Dendritic cell treated with granulocyte-macrophage colony-stimulating factor and Interleukin-4, amounts not matched to agents 40 ng/mL and 50 ng/mL, for 4 days (primary cell): ENCODE measurements at regions not wholly inside any gene's neighbourhood (a gene's known extent, or its start where the extent isn't known, plus 50 kb on each side); places are given as distances from the start of the nearest gene placed in this dataset.

Experiments
- H3K27ac Mint-ChIP-seq: one replicate; pipeline ENCODE4 v1.8.0; 2022; ENCODE audit warnings: mild to moderate bottlenecking, mixed read lengths
- H3K27me3 Mint-ChIP-seq: one replicate; pipeline ENCODE4 v1.8.0; 2022; ENCODE audit warnings: mild to moderate bottlenecking, mixed read lengths
- H3K36me3 Mint-ChIP-seq: one replicate; pipeline ENCODE4 v1.8.0; 2022; ENCODE audit warnings: low read depth, mixed read lengths
- H3K4me1 Mint-ChIP-seq: one replicate; pipeline ENCODE4 v1.8.0; 2022; ENCODE audit warnings: low read depth, mixed read lengths
- H3K4me3 Mint-ChIP-seq: one replicate; pipeline ENCODE4 v1.8.0; 2022; ENCODE audit warnings: mild to moderate bottlenecking, moderate library complexity, mixed read lengths
- H3K9me3 Mint-ChIP-seq: one replicate; pipeline ENCODE4 v1.8.0; 2022; ENCODE audit warnings: mixed read lengths
- intact Hi-C: fragments of 100-400 bp; cut with micrococcal nuclease; formaldehyde crosslinking; loops from one replicate; pipeline ENCODE4 v1.15.0; 2022

- Mint-ChIP-seq H3K9me3 (no peaks in the 10 kb centered on the region), H3K4me1 (no peaks in the 10 kb centered on the region), H3K4me3 (no peak overlapping the region), H3K27ac (no peak overlapping the region), H3K27me3 (peaks cover 2% of the 10 kb centered on the region), H3K36me3 (no peaks in the 10 kb centered on the region)
- intact Hi-C loops = no loop called here
These were observed 105.9 kb upstream of the TARS1 start for GRCh38 chr5:33334829-33335228.

- intact Hi-C loops = no loop called here
- Mint-ChIP-seq H3K9me3 (no peaks in the 10 kb centered on the region), H3K4me1 (no peaks in the 10 kb centered on the region), H3K27me3 (peaks cover 2% of the 10 kb centered on the region), H3K27ac (no peak overlapping the region), H3K36me3 (no peaks in the 10 kb centered on the region), H3K4me3 (no peak overlapping the region)
These were observed 103.7 kb upstream of the TARS1 start for GRCh38 chr5:33336891-33337636.

- intact Hi-C loops = no loop called here
- no peak overlapping the region for H3K4me3 Mint-ChIP-seq
- H3K4me1 Mint-ChIP-seq = no peaks in the 10 kb centered on the region
- no peak overlapping the region for H3K27ac Mint-ChIP-seq
- no peaks in the 10 kb centered on the region for H3K36me3 Mint-ChIP-seq
- H3K27me3 Mint-ChIP-seq = peaks cover 2% of the 10 kb centered on the region
- H3K9me3 Mint-ChIP-seq = no peaks in the 10 kb centered on the region
These were observed 103.2 kb upstream of the TARS1 start for GRCh38 chr5:33337637-33337992.

GRCh38 chr5:33338336-33339110 lies 102.2 kb upstream of the TARS1 start:
- Mint-ChIP-seq H3K4me1 (no peaks in the 10 kb centered on the region), H3K27me3 (no peaks in the 10 kb centered on the region), H3K4me3 (no peak overlapping the region), H3K36me3 (no peaks in the 10 kb centered on the region), H3K27ac (no peak overlapping the region), H3K9me3 (no peaks in the 10 kb centered on the region)
- intact Hi-C loops = no loop called here

- H3K4me1 Mint-ChIP-seq = no peaks in the 10 kb centered on the region
- intact Hi-C loops = no loop called here
- no peak overlapping the region for H3K4me3 Mint-ChIP-seq
These were observed 101.4 kb upstream of the TARS1 start for GRCh38 chr5:33339413-33339812.

GRCh38 chr5:33340195-33340594 lies 100.6 kb upstream of the TARS1 start:
- H3K9me3 Mint-ChIP-seq = no peaks in the 10 kb centered on the region
- no peak overlapping the region for H3K27ac Mint-ChIP-seq
- intact Hi-C loops = no loop called here
- H3K27me3 Mint-ChIP-seq = no peaks in the 10 kb centered on the region
- no peaks in the 10 kb centered on the region for H3K36me3 Mint-ChIP-seq
- no peaks in the 10 kb centered on the region for H3K4me1 Mint-ChIP-seq
- H3K4me3 Mint-ChIP-seq = no peak overlapping the region

More at GRCh38 chr5:33339413-33339812, 101.4 kb upstream of the TARS1 start:
- H3K27ac Mint-ChIP-seq = no peak overlapping the region
- no peaks in the 10 kb centered on the region for H3K9me3 Mint-ChIP-seq
- no peaks in the 10 kb centered on the region for H3K36me3 Mint-ChIP-seq
- H3K27me3 Mint-ChIP-seq = no peaks in the 10 kb centered on the region

GRCh38 chr5:33341351-33341750 lies 99.4 kb upstream of the TARS1 start:
- intact Hi-C loops = no loop called here
- no peaks in the 10 kb centered on the region for H3K9me3 Mint-ChIP-seq
- H3K4me1 Mint-ChIP-seq = no peaks in the 10 kb centered on the region
- H3K27ac Mint-ChIP-seq = no peak overlapping the region
- no peaks in the 10 kb centered on the region for H3K27me3 Mint-ChIP-seq
- no peak overlapping the region for H3K4me3 Mint-ChIP-seq
- no peaks in the 10 kb centered on the region for H3K36me3 Mint-ChIP-seq

- Mint-ChIP-seq H3K27ac (no peak overlapping the region), H3K9me3 (no peaks in the 10 kb centered on the region), H3K36me3 (no peaks in the 10 kb centered on the region), H3K4me1 (no peaks in the 10 kb centered on the region), H3K4me3 (no peak overlapping the region), H3K27me3 (no peaks in the 10 kb centered on the region)
- intact Hi-C loops = no loop called here
These were observed 97.0 kb upstream of the TARS1 start for GRCh38 chr5:33343676-33344327.

- Mint-ChIP-seq H3K36me3 (no peaks in the 10 kb centered on the region), H3K9me3 (peaks cover 9% of the 10 kb centered on the region), H3K4me3 (no peak overlapping the region), H3K27me3 (no peaks in the 10 kb centered on the region), H3K27ac (no peak overlapping the region), H3K4me1 (no peaks in the 10 kb centered on the region)
- intact Hi-C loops = no loop called here
These were observed 94.2 kb upstream of the TARS1 start for GRCh38 chr5:33346534-33346933.

- H3K27ac Mint-ChIP-seq = no peak overlapping the region
- H3K27me3 Mint-ChIP-seq = no peaks in the 10 kb centered on the region
- intact Hi-C loops = no loop called here
- peaks cover 11% of the 10 kb centered on the region for H3K4me1 Mint-ChIP-seq
- H3K4me3 Mint-ChIP-seq = no peak overlapping the region
- no peaks in the 10 kb centered on the region for H3K36me3 Mint-ChIP-seq
- peaks cover 25% of the 10 kb centered on the region for H3K9me3 Mint-ChIP-seq
These were observed 79.0 kb upstream of the TARS1 start for GRCh38 chr5:33361781-33362180.

- Mint-ChIP-seq H3K9me3 (peaks cover 25% of the 10 kb centered on the region), H3K4me3 (no peak overlapping the region), H3K27ac (no peak overlapping the region)
These were observed 77.8 kb upstream of the TARS1 start for GRCh38 chr5:33362915-33363314.

GRCh38 chr5:33363537-33363936 lies 77.2 kb upstream of the TARS1 start:
- Mint-ChIP-seq H3K36me3 (no peaks in the 10 kb centered on the region), H3K9me3 (peaks cover 23% of the 10 kb centered on the region), H3K27ac (no peak overlapping the region), H3K4me1 (peaks cover 16% of the 10 kb centered on the region), H3K4me3 (no peak overlapping the region), H3K27me3 (no peaks in the 10 kb centered on the region)
- intact Hi-C loops = no loop called here

More at GRCh38 chr5:33362915-33363314, 77.8 kb upstream of the TARS1 start:
- H3K36me3 Mint-ChIP-seq = no peaks in the 10 kb centered on the region
- peaks cover 16% of the 10 kb centered on the region for H3K4me1 Mint-ChIP-seq
- no peaks in the 10 kb centered on the region for H3K27me3 Mint-ChIP-seq
- intact Hi-C loops = no loop called here

GRCh38 chr5:33364406-33364805 lies 76.4 kb upstream of the TARS1 start:
- no peaks in the 10 kb centered on the region for H3K27me3 Mint-ChIP-seq
- peaks cover 16% of the 10 kb centered on the region for H3K9me3 Mint-ChIP-seq
- intact Hi-C loops = no loop called here

GRCh38 chr5:33367416-33367815 lies 73.3 kb upstream of the TARS1 start:
- intact Hi-C loops = no loop called here
- H3K4me3 Mint-ChIP-seq = no peak overlapping the region
- H3K9me3 Mint-ChIP-seq = no peaks in the 10 kb centered on the region
- H3K27me3 Mint-ChIP-seq = no peaks in the 10 kb centered on the region
- no peaks in the 10 kb centered on the region for H3K36me3 Mint-ChIP-seq
- no peak overlapping the region for H3K27ac Mint-ChIP-seq
- H3K4me1 Mint-ChIP-seq = peaks cover 16% of the 10 kb centered on the region

More at GRCh38 chr5:33364406-33364805, 76.4 kb upstream of the TARS1 start:
- no peak overlapping the region for H3K4me3 Mint-ChIP-seq
- no peak overlapping the region for H3K27ac Mint-ChIP-seq
- H3K36me3 Mint-ChIP-seq = no peaks in the 10 kb centered on the region
- peaks cover 16% of the 10 kb centered on the region for H3K4me1 Mint-ChIP-seq
